GM19035 (cell line): ENCODE measurements at regions not wholly inside any gene's neighbourhood (a gene's known extent, or its start where the extent isn't known, plus 50 kb on each side); places are given as distances from the start of the nearest gene placed in this dataset.

Source experiments
- ATAC-seq: cut with Tn5 transposase; IDR thresholded peaks from one replicate; pipeline ENCODE4 v1.9.1; 2021; ENCODE audit not compliant: unreplicated experiment

GRCh38 chr7:41755096-41755495, 52.2 kb upstream of the INHBA start:
- ATAC-seq: no peak

DNA sequence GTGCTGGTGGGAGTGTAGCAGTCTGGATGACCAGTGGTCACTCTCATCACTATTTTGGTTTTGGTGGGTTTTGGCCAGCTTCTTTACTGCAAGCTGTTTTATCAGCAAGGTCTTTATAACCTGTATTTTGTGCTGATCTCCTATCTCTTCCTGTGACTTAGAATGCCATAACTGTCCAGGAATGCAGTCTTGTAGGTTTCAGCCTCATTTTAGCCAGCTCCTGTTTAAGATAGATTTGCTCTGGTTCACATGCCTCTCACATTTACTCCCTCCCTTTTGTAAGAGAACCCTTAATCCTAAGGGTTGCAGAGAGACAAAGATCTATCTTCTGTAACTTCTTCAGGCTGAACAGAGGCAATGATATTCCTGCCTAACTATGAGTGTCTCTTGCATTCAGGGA, 51.2 kb upstream of the INHBA start:
- ATAC-seq: no peak
